ENCODE measurements at regions not wholly inside any gene's neighbourhood (a gene's known extent, or its start where the extent isn't known, plus 50 kb on each side); places are given as distances from the start of the nearest gene placed in this dataset.

DNA sequence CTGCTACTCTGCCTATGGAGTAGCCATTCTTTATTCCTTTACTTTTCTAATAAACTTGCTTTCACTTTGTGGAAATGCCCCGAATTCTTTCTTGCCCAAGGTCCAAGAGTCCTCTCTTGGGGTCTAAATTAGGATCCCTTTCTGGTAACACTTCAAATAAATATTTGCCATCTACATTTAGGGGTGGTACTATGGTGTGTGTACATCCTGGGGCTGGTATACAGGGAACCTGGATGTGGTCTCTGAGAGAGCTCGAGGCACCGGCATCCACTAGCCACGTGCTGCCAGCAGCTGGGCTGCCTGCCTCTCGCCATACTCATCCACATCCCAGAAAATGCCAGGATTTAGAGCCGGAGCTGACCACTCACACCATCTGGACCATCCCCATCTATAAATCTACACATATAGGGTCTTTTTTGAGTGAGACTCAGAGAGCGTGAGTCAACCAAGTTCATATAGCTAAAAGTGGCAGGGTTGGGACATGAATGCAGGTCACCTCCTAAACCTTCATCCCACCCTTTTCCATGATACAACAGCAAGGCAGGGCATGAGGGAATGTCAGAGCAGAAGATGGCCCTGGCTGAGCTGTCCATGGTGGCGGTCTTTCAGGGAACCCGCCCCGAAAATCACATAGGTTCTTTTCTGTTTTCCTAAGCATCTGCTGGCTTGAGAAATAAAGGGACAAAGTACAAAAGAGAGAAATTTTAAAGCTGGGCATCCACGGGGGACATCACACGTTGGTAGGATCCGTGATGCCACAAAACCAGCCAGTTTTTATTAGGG lies 76.6 kb upstream of the F3 start:
- ATAC-seq (no peak), DNase-seq (no peak)
- no peaks in the 10 kb centered on the region for H3K4me1 ChIP-seq (ENCODE audit: control insufficient read depth, insufficient read depth, low read length)
- H3K9me3 ChIP-seq (ENCODE audit: control insufficient read depth, low read length), result no peaks in the 10 kb centered on the region
- H3K27me3 ChIP-seq (ENCODE audit: control insufficient read depth, insufficient read depth), result no peaks in the 10 kb centered on the region
- intact Hi-C loops (cut with DNase I), result no loop called here
- no peak overlapping the region for H3K27ac ChIP-seq (ENCODE audit: low read length)
- H3K4me3 ChIP-seq (ENCODE audit: low read length), result no peak overlapping the region
- WGBS, result 93% methylated on average over 13 of the region's 13 CpGs

DNA sequence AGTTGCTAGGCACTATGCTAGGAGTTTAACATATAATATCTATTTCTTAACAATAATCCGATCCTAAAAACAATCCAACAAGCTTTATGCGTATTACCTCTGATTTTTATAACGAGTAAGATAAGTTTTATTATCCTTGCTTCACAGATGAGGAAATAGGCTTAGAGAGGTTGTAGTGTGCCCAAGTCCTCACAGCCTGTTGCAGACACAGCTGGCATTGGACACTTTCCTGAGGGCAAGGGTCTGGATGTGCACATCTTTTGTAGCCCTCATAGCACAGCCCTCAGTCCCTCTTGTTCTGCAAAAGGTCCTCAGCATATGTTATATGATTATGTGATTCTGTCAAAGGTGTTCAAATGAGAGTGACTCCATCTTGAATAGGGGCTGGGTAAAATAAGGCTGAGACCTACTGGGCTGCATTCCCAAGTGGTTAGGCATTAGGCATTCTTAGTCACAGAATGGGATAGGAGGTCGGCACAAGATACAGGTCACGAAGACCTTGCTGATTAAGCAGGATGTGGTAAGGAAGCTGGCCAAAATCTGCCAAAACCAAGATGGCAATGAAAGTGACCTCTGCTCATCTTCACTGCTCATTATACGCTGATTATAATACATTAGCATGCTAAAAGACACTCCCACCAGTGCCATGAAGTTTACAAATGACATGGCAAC lies 75.7 kb upstream of the F3 start:
- Histone ChIP-seq H3K4me1 (ENCODE audit: control insufficient read depth, insufficient read depth, low read length) (no peaks in the 10 kb centered on the region), H3K9me3 (ENCODE audit: control insufficient read depth, low read length) (no peaks in the 10 kb centered on the region), H3K27me3 (ENCODE audit: control insufficient read depth, insufficient read depth) (no peaks in the 10 kb centered on the region), H3K27ac (ENCODE audit: low read length) (no peak overlapping the region), H3K4me3 (ENCODE audit: low read length) (no peak overlapping the region)
- DNase-seq, result no peak
- ATAC-seq, result no peak
- intact Hi-C loops (cut with DNase I), result no loop called here
- 73% methylated on average over 6 of the region's 6 CpGs for WGBS

DNA sequence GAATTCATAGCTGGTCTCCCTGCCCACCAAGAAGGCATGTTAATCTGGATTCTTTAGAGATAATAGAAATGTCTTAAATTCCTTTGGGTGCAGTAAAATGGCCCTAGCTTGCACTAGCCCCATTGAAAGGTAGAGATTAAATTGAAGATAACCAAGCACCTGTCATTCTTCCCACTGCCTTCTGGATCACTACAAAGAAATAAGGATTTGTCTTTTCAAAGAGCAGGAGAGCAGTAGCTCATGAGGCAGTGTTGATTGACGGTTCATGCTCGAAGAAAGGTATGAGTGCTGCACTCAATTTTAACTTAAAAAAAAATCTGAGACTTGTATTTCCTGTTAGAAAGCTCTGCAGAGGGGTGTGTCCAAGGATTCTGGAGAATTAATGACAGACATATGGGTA lies 74.9 kb upstream of the F3 start:
- Histone ChIP-seq H3K27ac (ENCODE audit: low read length) (no peak overlapping the region), H3K27me3 (ENCODE audit: control insufficient read depth, insufficient read depth) (no peaks in the 10 kb centered on the region), H3K4me1 (ENCODE audit: control insufficient read depth, insufficient read depth, low read length) (no peaks in the 10 kb centered on the region), H3K4me3 (ENCODE audit: low read length) (no peak overlapping the region), H3K9me3 (ENCODE audit: control insufficient read depth, low read length) (no peaks in the 10 kb centered on the region)
- DNase-seq, result no peak
- intact Hi-C loops (cut with DNase I), result no loop called here
- WGBS, result 72% methylated on average over 2 of the region's 2 CpGs
- ATAC-seq, result no peak

DNA sequence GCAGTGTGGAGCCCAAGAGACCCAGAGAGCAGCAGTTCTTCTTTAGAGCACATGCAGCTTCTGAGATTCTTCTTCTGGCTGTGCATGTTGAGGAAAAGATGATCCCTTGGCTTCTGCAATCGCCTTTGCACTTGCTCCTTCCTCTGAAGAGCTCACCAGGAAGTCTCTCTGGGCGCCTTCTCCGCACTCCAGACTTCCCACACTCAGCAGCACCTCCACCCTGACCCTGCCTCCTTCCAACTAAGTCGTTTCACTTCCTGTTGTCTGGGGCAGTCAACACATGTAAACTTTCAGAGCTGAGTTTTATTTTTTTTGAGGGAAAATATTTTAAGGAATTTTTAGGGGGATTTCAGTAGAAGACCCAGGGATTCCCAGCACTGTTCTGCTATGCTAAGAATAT lies 73.4 kb upstream of the F3 start:
- DNase-seq (peak in 1 of 3 donors; percentile 65), ATAC-seq (peak; percentile 62 to 67)
- WGBS, result 36% methylated on average over 4 of the region's 4 CpGs
- Histone ChIP-seq H3K4me3 (ENCODE audit: low read length) (no peak overlapping the region), H3K9me3 (ENCODE audit: control insufficient read depth, low read length) (no peaks in the 10 kb centered on the region), H3K27me3 (ENCODE audit: control insufficient read depth, insufficient read depth) (no peaks in the 10 kb centered on the region), H3K27ac (ENCODE audit: low read length) (no peak overlapping the region), H3K4me1 (ENCODE audit: control insufficient read depth, insufficient read depth, low read length) (no peaks in the 10 kb centered on the region)
- intact Hi-C loops (cut with DNase I), result no loop called here

DNA sequence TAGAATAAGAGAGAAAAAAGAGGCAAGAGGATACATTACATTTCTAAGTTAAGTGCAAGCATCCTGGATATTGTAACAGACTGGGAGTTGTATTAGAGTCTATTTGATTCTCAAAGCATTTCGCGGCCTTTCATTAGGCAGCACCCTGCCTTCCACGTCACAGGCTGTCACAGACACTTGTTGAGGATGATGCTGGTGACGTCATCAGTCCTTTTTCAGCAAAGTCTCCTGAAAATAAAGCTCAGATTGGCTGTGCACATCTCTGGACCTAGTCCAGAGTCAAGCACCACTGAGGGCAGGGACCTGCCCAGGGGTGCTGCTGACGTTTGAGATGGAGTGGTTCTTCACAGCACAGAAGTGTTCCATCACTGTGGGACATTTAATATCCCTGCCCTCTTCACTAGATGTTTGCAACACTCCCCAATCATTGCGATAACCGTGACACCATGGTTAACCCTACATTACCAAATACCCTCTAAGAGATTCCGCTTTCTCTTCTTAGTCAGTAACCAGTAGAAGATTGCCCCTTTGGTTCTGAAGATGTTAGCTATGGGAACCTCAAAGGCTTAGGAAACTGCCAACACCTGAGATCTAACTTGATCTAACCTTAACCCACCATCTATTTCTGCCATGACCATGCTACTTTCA lies 72.7 kb upstream of the F3 start:
- WGBS, result 54% methylated on average over 8 of the region's 8 CpGs
- Histone ChIP-seq H3K27me3 (ENCODE audit: control insufficient read depth, insufficient read depth) (no peaks in the 10 kb centered on the region), H3K4me3 (ENCODE audit: low read length) (no peak overlapping the region), H3K27ac (ENCODE audit: low read length) (no peak overlapping the region), H3K9me3 (ENCODE audit: control insufficient read depth, low read length) (no peaks in the 10 kb centered on the region), H3K4me1 (ENCODE audit: control insufficient read depth, insufficient read depth, low read length) (no peaks in the 10 kb centered on the region)
- intact Hi-C loops (cut with DNase I), result no loop called here
- ATAC-seq (no peak), DNase-seq (no peak)

DNA sequence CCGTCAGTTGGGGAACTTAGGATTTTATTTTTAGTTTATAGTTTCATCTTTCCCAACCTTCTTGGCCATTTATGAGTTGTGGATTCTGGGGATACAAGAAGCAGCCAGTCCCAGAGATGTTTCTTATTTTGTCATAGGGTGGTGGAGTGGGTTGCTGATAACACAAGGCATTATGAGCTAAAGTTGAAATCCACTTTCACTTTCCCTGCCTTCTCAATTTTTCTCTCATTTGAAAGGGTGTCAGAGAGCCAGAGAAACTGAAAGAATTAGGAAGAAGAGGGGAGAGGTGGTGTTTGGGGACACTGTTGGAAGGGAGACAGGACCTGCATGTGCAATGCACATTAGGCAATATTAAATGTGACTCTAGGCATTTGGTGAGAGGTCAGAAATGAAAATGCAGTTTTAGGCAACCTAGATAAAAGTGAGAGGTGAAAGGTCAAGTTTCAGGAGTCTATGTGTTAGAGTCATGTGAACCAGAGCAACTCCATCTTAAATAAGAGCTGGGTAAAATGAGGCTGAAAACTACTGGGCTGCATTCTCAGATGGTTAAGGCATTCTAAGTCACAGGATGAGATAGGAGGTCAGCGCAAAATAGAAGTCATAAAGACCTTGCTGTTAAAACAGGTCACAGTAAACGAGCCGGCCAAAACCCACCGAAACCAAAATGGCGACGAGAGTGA lies 71.1 kb upstream of the F3 start:
- no peak overlapping the region for H3K27ac ChIP-seq (ENCODE audit: low read length)
- 89% methylated on average over 7 of the region's 7 CpGs for WGBS
- intact Hi-C loops (cut with DNase I), result no loop called here
- no peaks in the 10 kb centered on the region for H3K4me1 ChIP-seq (ENCODE audit: control insufficient read depth, insufficient read depth, low read length)
- DNase-seq (no peak), ATAC-seq (no peak)
- no peaks in the 10 kb centered on the region for H3K9me3 ChIP-seq (ENCODE audit: control insufficient read depth, low read length)
- no peaks in the 10 kb centered on the region for H3K27me3 ChIP-seq (ENCODE audit: control insufficient read depth, insufficient read depth)
- no peak overlapping the region for H3K4me3 ChIP-seq (ENCODE audit: low read length)

DNA sequence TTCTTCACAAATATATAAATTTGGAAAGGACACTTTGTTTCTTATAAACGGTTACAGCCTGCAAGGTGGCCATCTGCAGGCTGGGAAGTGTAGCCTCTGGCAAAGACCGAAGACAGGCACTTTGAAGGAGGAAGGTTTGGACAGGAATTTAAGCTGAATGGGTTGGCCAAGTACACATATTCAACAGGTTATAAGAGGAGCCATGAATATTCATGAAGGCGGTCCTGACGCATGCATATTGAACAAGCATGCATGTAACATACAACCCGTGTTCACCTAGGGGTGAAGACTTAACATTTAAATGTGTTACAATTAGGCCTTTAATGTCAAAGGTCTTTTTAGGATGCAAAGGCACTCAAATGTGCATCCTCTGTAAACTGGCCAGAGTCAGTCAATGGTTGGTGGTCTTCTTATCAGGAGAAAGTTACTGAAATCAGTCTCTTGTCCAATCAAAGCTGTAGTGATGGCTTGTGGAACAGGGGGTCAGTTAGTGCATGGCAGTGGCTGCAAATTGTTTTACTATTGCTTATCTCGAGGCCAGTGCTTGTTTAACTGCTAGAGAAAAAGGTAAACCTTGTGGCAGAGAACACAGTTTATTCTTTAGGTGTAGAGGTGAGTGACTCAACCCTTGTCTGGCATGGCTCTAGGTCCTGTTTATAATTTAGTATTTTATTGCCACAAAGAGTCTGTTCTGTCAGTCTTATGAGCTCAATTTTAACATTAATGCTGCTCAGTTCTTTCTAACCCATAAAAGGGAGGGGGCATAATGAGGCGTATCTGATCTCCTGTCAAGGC lies 70.3 kb upstream of the F3 start:
- Histone ChIP-seq H3K4me3 (ENCODE audit: low read length) (no peak overlapping the region), H3K9me3 (ENCODE audit: control insufficient read depth, low read length) (no peaks in the 10 kb centered on the region), H3K27ac (ENCODE audit: low read length) (no peak overlapping the region), H3K4me1 (ENCODE audit: control insufficient read depth, insufficient read depth, low read length) (no peaks in the 10 kb centered on the region), H3K27me3 (ENCODE audit: control insufficient read depth, insufficient read depth) (no peaks in the 10 kb centered on the region)
- DNase-seq (no peak), ATAC-seq (no peak)
- intact Hi-C loops (cut with DNase I), result no loop called here
- WGBS, result 87% methylated on average over 7 of the region's 7 CpGs

DNA sequence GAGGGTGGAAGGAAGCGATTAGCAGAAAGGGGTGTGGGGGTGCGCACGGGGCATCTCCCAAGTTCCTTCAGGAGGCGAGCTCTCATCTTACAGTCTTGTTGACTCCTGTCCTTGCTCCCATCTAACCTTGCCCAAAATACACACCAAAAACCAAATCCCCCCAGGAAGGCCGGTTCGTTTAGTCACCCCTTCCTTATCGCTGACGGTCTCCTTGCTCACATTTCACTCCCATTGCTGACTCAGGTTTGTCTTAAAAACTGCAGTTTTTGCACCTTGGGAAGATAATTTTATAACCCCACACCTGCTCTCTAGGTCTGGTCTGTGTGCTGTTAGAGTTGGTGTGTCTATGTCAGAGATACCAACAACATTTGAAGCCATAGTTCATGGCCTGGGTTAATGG lies 68.1 kb upstream of the F3 start:
- no peak for DNase-seq

DNA sequence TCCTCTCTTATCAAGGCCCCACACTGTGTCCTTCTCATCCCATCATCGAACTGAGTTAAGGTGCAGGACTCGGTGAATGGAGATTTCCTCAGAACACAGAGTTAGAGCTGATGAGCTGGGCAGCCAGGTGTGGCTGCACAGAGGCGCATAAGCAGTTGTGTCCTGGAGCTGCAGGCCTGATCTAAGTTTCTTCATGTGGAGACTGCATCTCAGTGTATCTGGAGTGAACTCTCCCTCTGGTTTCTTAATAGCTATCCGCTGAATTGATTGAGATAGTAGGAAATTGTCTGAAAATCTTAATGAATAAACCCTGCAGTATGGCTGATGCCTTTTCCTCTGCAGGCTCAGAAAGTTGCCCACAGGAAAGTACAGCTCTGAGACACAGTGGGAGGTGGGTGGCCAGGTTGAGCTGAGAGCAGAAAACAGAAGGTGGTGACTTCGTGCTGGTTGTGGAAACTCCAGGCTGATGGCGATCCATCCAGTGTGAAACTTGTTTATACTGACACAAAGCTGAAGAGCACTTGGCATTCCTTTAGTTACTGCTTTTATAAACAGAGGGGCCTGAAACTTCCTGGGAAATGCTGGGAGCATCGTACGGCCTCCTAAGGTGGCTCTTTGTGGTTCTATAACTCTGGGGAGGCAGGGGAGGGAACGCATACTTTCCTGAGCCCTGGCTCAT lies 67.4 kb upstream of the F3 start:
- H3K9me3 ChIP-seq (ENCODE audit: control insufficient read depth, low read length), result no peaks in the 10 kb centered on the region
- H3K4me1 ChIP-seq (ENCODE audit: control insufficient read depth, insufficient read depth, low read length), result no peaks in the 10 kb centered on the region
- H3K27me3 ChIP-seq (ENCODE audit: control insufficient read depth, insufficient read depth), result no peaks in the 10 kb centered on the region
- ATAC-seq (no peak), DNase-seq (no peak)
- intact Hi-C loops (cut with DNase I), result no loop called here
- H3K4me3 ChIP-seq (ENCODE audit: low read length), result no peak overlapping the region
- 74% methylated on average over 9 of the region's 9 CpGs for WGBS
- no peak overlapping the region for H3K27ac ChIP-seq (ENCODE audit: low read length)

More for the DNA sequence above, 68.1 kb upstream of the F3 start:
- no peaks in the 10 kb centered on the region for H3K27me3 ChIP-seq (ENCODE audit: control insufficient read depth, insufficient read depth)
- no peak overlapping the region for H3K4me3 ChIP-seq (ENCODE audit: low read length)
- no peaks in the 10 kb centered on the region for H3K4me1 ChIP-seq (ENCODE audit: control insufficient read depth, insufficient read depth, low read length)
- no peaks in the 10 kb centered on the region for H3K9me3 ChIP-seq (ENCODE audit: control insufficient read depth, low read length)
- no peak for ATAC-seq
- 94% methylated on average over 8 of the region's 8 CpGs for WGBS
- intact Hi-C loops (cut with DNase I), result no loop called here
- H3K27ac ChIP-seq (ENCODE audit: low read length), result no peak overlapping the region

DNA sequence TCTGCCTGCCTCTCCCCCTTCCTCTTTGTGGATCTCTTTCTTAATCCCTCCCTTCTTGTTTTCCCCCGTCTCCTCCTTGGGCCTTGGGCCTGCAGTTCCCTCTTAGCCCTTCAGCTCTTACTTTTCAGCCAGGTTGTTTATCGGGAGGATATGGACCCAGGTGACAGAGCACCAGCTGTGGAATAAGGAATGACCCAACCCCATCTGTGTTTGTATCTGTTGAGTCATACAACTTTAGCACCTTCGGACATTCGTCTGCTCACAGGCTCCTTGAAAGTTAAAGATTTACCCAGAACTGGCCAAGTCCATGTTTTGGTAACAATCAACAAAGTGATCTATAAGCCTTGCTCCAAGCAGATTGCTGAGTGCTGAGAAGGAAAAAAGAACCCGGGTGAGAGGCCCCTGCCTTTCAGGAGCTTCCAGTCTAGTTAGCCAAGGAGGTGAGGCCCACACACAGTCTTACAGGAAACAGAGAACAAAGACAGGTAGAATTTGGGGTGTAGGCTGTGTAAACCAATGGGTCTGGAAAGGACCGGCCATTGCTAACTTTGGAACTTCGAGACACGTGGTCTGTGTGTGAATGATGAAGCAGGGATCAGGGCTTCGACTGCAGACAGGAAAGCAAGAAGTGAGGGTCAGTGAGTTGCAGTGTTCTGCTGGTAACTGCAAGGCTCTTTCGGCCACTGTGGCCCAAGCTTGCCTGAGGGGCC lies 66.7 kb upstream of the F3 start:
- no peaks in the 10 kb centered on the region for H3K27me3 ChIP-seq (ENCODE audit: control insufficient read depth, insufficient read depth)
- 82% methylated on average over 10 of the region's 10 CpGs for WGBS

More for the DNA sequence above, 66.7 kb upstream of the F3 start:
- no peak for DNase-seq
- Histone ChIP-seq H3K4me1 (ENCODE audit: control insufficient read depth, insufficient read depth, low read length) (no peaks in the 10 kb centered on the region), H3K27ac (ENCODE audit: low read length) (no peak overlapping the region), H3K9me3 (ENCODE audit: control insufficient read depth, low read length) (no peaks in the 10 kb centered on the region), H3K4me3 (ENCODE audit: low read length) (no peak overlapping the region)
- ATAC-seq, result no peak
- intact Hi-C loops (cut with DNase I), result no loop called here
